K562 (cell line): ENCODE measurements at regions not wholly inside any gene's neighbourhood (a gene's known extent, or its start where the extent isn't known, plus 50 kb on each side); places are given as distances from the start of the nearest gene placed in this dataset.

Source experiments
- ATF3 ChIP-seq, 2 experiments: fragments of 450-650 bp in 1 of 2; sonication (generic) in 1 of 2; formaldehyde crosslinking in 1 of 2; IDR thresholded peaks in 1 of 2; conservative IDR thresholded peaks in 1 of 2; 2 replicates each; pipeline versions ENCODE4 v1.6.1 to v1.8.1; 2016 to 2023; ENCODE audit warnings: mild to moderate bottlenecking in 2 of 2, moderate library complexity in 2 of 2, inconsistent platforms in 1 of 2, missing genetic modification reagents in 1 of 2
- ATF6 ChIP-seq: sonication (generic); formaldehyde crosslinking; IDR thresholded peaks from 2 replicates; pipeline ENCODE4 v1.4.0; 2020; ENCODE audit warnings: mild to moderate bottlenecking, missing genetic modification reagents
- IRF9 ChIP-seq: fragments of 450-650 bp; IDR thresholded peaks from 2 replicates; pipeline ENCODE4 v1.6.1; 2016; ENCODE audit warnings: missing biosample characterization, missing genetic modification characterization
- USF1 ChIP-seq: sonication (generic); formaldehyde crosslinking; IDR thresholded peaks from 2 replicates; pipeline ENCODE4 v1.9.0; 2022; ENCODE audit warnings: mild to moderate bottlenecking, missing genetic modification reagents
- ZBTB40 ChIP-seq, 2 experiments: fragments of 450-650 bp in 1 of 2; sonication (generic) in 1 of 2; formaldehyde crosslinking in 1 of 2; IDR thresholded peaks; 2 replicates each; pipeline versions ENCODE4 v1.7.1 to v1.9.0; 2016 to 2022; ENCODE audit warnings: inconsistent platforms in 1 of 2, mild to moderate bottlenecking in 1 of 2, missing genetic modification reagents in 1 of 2
- ZNF57 ChIP-seq: fragments of 450-650 bp; formaldehyde crosslinking; IDR thresholded peaks from 2 replicates; pipeline ENCODE4 v1.4.0; 2020; ENCODE audit warnings: mild to moderate bottlenecking, moderate library complexity

- TF ChIP-seq ZBTB40 (IDR thresholded peaks at IDR 0.05) (no peak), ZBTB40 (CRISPR knock-in tag; IDR thresholded peaks at IDR 0.05) (no peak), ATF3 (IDR thresholded peaks at IDR 0.05) (no peak), ATF3 (CRISPR knock-in tag; conservative IDR thresholded peaks at IDR 0.05) (no peak), IRF9 (tag) (no peak), ATF6 (CRISPR knock-in tag) (no peak), USF1 (CRISPR knock-in tag) (no peak), ZNF57 (CRISPR knock-in tag) (no peak)
Observed at GRCh38 chr5:143880178-143880577, 68.2 kb downstream of the HMHB1 start (continued).
